ENCODE measurements at regions not wholly inside any gene's neighbourhood (a gene's known extent, or its start where the extent isn't known, plus 50 kb on each side); places are given as distances from the start of the nearest gene placed in this dataset.

- TF ChIP-seq REST (IDR thresholded peaks at IDR 0.05; ENCODE audit: low read depth) (no peak), EP300 (IDR thresholded peaks at IDR 0.05; ENCODE audit: borderline replicate concordance) (no peak), CREB1 (IDR thresholded peaks at IDR 0.05; ENCODE audit: low read depth) (no peak), RAD21 (IDR thresholded peaks at IDR 0.05; ENCODE audit: low read depth) (no peak), TAF1 (IDR thresholded peaks at IDR 0.05; ENCODE audit: low read depth) (no peak), NFIC (IDR thresholded peaks at IDR 0.05) (no peak)
These were observed 305.4 kb downstream of the ARAP2 start for GRCh38 chr4:35938936-35939335.
